Adipocyte (in vitro differentiated cells): ENCODE measurements at regions not wholly inside any gene's neighbourhood (a gene's known extent, or its start where the extent isn't known, plus 50 kb on each side); places are given as distances from the start of the nearest gene placed in this dataset.

Experiments used
- DNase-seq: peaks from one replicate; pipeline ENCODE4 v3.0.0-alpha.2; 2015; ENCODE audit warnings: low read depth
- H3K27me3 ChIP-seq: replicated peaks from 2 replicates; pipeline ENCODE4 v1.7.0; 2013; ENCODE audit warnings: mild to moderate bottlenecking, low read length, moderate library complexity; ENCODE audit not compliant: control insufficient read depth, insufficient read depth
- H3K36me3 ChIP-seq: 2 replicates; pipeline ENCODE4 v1.7.0; 2013; ENCODE audit warnings: low read length, mild to moderate bottlenecking, moderate library complexity; ENCODE audit not compliant: control insufficient read depth, insufficient read depth, severe bottlenecking
- H3K4me1 ChIP-seq: 2 replicates; pipeline ENCODE4 v1.7.0; 2013; ENCODE audit warnings: mild to moderate bottlenecking, low read length, moderate library complexity; ENCODE audit not compliant: control insufficient read depth, insufficient read depth
- H3K4me3 ChIP-seq: 2 replicates; pipeline ENCODE4 v1.7.0; 2013; ENCODE audit warnings: mild to moderate bottlenecking, low read length, moderate library complexity
- H3K9ac ChIP-seq: 2 replicates; pipeline ENCODE4 v1.7.0; 2013; ENCODE audit warnings: mild to moderate bottlenecking, low read length, moderate library complexity
- H3K9me3 ChIP-seq: 2 replicates; pipeline ENCODE4 v1.7.0; 2013; ENCODE audit warnings: mild to moderate bottlenecking, low read length, moderate library complexity; ENCODE audit not compliant: control insufficient read depth

DNA sequence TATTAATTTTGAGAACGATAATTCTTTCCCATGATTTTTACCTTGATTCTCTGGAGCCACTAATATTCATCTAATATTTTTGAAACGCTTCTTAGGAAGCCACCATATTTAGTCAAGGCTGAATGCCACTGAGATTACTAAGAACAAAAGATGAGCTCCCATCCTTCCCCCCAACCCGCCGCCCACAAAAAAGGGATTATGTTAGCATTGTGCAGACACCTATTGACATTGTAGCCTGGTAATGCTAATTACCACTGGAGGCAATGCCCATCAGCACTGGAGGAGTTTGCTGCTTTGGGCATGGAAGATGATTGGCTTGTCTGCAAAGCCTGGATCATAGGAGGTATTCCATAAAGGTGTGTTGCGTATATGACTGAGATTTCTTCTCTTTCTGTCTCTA is 739.1 kb upstream of the WWC1 start:
- Histone ChIP-seq H3K9me3 (no peaks in the 10 kb centered on the region), H3K27me3 (no peaks in the 10 kb centered on the region), H3K4me1 (peaks cover 4% of the 10 kb centered on the region), H3K36me3 (no peaks in the 10 kb centered on the region), H3K9ac (no peak overlapping the region), H3K4me3 (no peak overlapping the region)
- DNase-seq: no peak

DNA sequence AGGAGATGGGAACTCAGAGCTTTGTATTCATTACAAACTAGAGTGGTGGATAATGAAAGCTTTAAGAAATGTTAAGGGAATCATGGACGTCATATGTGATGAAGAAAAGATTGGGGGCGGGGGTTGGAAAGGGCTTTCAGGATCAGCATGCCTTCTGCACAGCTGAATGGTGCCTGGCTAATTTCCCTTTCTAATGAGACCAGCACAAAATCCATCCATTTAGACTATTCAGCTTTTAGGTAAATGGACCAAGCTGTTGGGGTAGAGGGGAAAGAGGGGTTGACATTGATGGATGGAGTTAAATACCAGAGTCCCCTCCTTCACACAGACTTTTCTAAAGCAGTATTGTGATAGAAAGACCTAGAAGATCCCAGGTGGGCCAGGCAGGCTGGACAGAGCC is 737.9 kb upstream of the WWC1 start:
- peaks cover 4% of the 10 kb centered on the region for H3K4me1 ChIP-seq
- H3K27me3 ChIP-seq: no peaks in the 10 kb centered on the region
- H3K4me3 ChIP-seq: no peak overlapping the region
- no peaks in the 10 kb centered on the region for H3K36me3 ChIP-seq
- no peak overlapping the region for H3K9ac ChIP-seq
- DNase-seq: no peak
- no peaks in the 10 kb centered on the region for H3K9me3 ChIP-seq

DNA sequence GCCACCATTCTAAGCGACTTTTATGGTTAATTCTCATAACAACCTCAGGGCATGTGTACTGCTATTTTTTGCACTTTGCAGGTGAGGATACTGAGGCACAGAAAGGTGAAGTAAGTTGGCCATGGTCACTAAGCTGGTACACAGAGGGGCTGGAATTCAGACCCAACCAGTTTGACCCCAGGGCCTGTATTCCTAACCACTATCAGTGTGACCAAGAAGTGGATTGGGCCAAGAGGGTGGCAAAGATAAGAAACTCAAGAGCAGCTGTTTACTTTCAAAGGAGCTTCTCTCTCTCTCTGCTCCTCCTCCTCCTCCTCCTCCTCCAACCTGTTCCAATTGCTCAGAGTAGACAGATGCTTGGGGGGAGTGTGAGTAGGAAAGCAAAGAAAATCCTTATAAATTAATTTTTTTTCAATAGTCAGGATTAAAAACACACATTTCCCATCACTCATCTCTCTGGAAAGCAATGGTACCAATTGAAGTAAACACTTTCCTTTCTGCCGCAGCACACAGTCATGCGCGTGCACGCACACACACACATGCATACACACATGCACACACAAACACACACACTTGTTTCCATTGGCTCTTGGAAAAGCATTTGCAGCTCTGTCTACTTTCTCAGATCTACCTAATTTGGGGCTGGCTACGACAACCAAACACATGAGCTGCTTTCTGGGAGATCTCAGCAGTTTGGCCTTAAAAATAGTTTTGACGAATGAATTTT is 736.7 kb upstream of the WWC1 start:
- no peaks in the 10 kb centered on the region for H3K9me3 ChIP-seq

DNA sequence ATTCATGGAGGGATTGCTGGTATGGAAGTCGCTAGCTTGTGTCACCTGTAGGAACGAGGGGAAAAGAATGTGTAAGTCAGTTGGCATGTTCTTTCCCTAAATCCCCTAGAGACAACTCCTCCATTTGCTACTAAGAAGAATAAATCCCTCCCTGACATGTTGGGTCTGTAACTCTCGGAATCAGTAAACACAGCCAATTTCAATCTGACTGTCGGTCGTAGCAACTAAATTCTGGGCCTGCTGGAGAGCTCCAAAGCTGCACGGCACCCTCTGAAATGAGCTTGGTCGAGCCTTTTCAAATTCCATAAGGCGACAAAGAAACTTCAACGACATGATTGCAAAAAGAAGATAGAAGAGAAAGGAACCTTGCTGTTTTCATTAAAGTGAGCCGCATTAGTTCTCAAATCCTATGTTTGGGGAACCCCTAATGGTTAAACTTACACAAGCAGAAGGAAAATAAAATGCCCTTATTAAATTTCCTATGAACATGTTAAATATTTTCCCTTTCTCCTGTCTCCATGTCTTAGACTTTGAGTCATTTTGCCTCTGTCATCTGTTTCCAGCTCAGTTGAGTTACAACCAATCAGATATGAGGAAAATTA is 735.8 kb upstream of the WWC1 start:
- no peak for DNase-seq
- no peak overlapping the region for H3K4me3 ChIP-seq
- no peaks in the 10 kb centered on the region for H3K36me3 ChIP-seq
- H3K4me1 ChIP-seq: no peaks in the 10 kb centered on the region
- H3K9me3 ChIP-seq: no peaks in the 10 kb centered on the region
- no peaks in the 10 kb centered on the region for H3K27me3 ChIP-seq
- H3K9ac ChIP-seq: no peak overlapping the region

More for the DNA sequence above, 736.7 kb upstream of the WWC1 start:
- no peak overlapping the region for H3K4me3 ChIP-seq
- H3K27me3 ChIP-seq: no peaks in the 10 kb centered on the region
- no peaks in the 10 kb centered on the region for H3K36me3 ChIP-seq
- no peak for DNase-seq
- no peak overlapping the region for H3K9ac ChIP-seq
- peaks cover 4% of the 10 kb centered on the region for H3K4me1 ChIP-seq

DNA sequence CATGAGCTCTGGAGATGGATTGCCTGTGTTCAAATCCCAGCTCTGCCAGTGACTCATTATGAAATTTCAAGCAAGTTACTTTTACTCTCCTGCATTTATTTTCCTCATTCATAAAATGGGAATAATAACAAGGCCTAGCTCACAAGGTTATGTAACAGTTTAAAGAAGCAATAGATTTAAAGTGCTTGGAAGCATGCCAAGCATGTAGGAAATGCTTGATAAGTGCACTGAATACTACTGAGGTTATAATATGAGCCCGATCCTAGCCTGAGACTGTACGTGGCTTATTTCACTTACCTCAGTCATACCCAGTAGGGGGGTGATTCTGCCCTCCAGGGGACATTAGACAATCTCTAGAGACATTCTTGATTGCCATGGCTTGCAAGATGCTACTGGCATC is 734.1 kb upstream of the WWC1 start:
- Histone ChIP-seq H3K36me3 (no peaks in the 10 kb centered on the region), H3K27me3 (no peaks in the 10 kb centered on the region), H3K9ac (no peak overlapping the region), H3K4me1 (no peaks in the 10 kb centered on the region), H3K4me3 (no peak overlapping the region), H3K9me3 (no peaks in the 10 kb centered on the region)
- DNase-seq: no peak

DNA sequence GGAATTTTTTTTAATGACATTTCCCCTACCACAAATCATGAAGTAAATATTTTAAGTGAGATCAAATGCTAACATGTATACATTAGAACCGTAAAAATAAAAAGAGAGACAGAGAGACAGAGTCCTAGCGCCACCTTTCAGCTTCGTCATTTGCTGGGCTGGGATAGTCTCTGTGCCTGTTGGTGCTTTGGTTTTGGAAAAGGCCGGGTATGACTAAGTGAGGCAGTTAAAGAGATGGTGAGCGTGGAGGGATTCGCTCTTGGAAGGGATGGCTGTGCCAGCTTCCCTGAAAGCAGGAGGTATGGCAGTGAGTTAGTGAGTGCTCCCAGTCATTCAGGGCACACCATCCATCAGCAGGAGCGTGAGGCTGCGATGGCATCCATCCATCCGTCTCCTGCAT is 729.6 kb upstream of the WWC1 start:
- no peaks in the 10 kb centered on the region for H3K27me3 ChIP-seq
- H3K9ac ChIP-seq: no peak overlapping the region
- no peak for DNase-seq
- H3K9me3 ChIP-seq: no peaks in the 10 kb centered on the region
- no peaks in the 10 kb centered on the region for H3K36me3 ChIP-seq
- no peak overlapping the region for H3K4me3 ChIP-seq
- no peaks in the 10 kb centered on the region for H3K4me1 ChIP-seq

DNA sequence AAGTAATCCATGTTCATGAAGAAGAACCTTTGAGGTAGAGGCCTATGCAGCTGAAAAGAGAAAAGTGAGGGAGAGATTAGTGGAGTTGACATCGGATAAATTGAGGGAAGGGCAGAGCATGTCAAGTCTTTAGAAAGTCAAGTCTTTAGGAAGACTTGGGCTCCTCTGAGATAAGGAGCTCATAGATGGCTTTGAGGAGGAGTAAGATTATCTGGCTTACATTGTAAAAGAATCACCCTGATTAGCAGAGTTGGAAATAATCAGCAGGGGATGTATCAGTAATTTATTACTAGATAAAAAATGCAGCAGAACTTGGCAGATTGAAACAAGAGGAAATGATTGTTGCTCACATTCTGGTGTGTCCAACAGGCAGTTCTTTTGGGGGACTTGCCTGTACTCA is 727.2 kb upstream of the WWC1 start:
- H3K9me3 ChIP-seq: no peaks in the 10 kb centered on the region
- no peaks in the 10 kb centered on the region for H3K27me3 ChIP-seq
- DNase-seq: no peak
- no peaks in the 10 kb centered on the region for H3K4me1 ChIP-seq
- H3K9ac ChIP-seq: no peak overlapping the region
- no peak overlapping the region for H3K4me3 ChIP-seq
- H3K36me3 ChIP-seq: no peaks in the 10 kb centered on the region

DNA sequence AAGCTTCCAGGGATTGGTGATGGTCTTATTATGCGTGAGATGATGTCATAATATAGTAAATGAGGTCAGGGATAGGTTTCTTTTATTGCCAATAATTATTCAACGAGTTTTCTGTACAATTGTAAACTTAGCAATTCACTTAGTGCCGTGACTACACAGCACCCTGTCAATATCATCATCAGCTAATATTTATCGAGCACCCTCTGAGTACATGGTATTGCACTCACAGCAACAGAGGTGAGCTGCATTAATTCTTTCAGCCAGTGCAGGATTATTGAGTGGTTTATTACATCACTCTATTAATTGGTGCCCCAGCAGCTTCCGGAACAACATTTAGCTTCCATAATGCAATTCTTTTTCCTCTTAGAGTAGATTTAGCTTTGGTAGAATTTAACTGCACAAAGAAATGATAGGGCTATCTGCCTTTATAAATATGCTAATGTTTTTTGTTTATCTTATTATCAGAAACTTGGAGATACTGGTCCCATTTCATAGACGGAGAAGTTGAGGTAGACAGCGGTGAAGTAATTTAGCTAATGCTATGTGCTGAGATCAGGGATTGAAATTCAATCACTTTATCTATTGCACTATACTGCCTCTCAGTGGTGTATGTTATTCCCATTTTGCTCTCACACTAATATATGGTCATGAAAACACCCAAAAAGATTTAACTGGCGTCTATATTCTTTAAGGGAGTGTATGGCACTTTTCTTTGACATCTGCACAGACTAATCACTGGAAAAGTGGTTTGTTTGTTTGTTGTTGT is 726.1 kb upstream of the WWC1 start:
- Histone ChIP-seq H3K36me3 (no peaks in the 10 kb centered on the region), H3K4me1 (peaks cover 1% of the 10 kb centered on the region)
- DNase-seq: peak; percentile 44

DNA sequence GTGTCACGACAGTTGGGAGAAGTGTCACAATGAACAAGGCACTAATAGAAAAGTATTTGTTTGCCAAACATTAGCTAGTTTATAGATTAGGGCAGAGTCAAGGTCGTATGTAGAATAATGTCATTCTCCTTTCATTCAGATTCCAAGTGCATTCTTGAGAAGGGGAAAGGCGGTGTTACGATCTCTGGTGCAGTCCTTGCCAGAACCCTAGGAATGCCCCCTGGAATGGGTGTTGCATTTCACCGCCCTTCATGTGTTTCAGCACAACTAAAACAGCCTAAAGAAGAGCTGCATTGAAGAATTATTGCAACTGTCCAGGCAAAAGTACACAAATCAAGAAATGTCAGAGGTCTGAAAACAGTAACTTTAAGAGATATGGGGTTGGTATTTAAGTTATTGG is 721.0 kb upstream of the WWC1 start:
- peaks cover 29% of the 10 kb centered on the region for H3K4me1 ChIP-seq
- H3K27me3 ChIP-seq: peaks cover 23% of the 10 kb centered on the region
- H3K36me3 ChIP-seq: no peaks in the 10 kb centered on the region
- H3K9me3 ChIP-seq: no peaks in the 10 kb centered on the region
- H3K4me3 ChIP-seq: no peak overlapping the region
- no peak overlapping the region for H3K9ac ChIP-seq
- DNase-seq: no peak

More for the DNA sequence above, 726.1 kb upstream of the WWC1 start:
- H3K9me3 ChIP-seq: no peaks in the 10 kb centered on the region
- H3K9ac ChIP-seq: no peak overlapping the region
- H3K27me3 ChIP-seq: no peaks in the 10 kb centered on the region
- no peak overlapping the region for H3K4me3 ChIP-seq

DNA sequence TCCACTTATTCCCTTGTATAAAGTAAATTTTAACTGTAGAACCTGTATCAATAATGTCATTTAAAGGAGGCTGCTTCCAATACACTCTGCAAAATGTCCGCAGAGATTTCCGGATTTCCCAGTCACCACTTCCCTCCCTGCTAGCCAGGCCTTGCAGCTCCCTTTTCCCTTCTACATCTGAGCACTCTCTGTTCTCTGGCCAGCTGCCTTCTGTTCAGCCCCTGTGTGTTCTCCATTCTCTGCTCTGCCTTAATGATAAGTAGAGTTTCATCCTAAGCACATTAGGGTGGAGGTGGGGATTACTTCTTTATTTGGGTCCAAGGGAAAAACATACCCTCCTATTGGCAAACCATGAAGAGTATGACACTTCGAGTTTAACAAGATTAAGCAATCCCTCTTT is 719.6 kb upstream of the WWC1 start:
- Histone ChIP-seq H3K9me3 (no peaks in the 10 kb centered on the region), H3K36me3 (no peaks in the 10 kb centered on the region), H3K27me3 (peaks cover 29% of the 10 kb centered on the region), H3K9ac (no peak overlapping the region), H3K4me3 (no peak overlapping the region), H3K4me1 (peaks cover 29% of the 10 kb centered on the region)
- no peak for DNase-seq

DNA sequence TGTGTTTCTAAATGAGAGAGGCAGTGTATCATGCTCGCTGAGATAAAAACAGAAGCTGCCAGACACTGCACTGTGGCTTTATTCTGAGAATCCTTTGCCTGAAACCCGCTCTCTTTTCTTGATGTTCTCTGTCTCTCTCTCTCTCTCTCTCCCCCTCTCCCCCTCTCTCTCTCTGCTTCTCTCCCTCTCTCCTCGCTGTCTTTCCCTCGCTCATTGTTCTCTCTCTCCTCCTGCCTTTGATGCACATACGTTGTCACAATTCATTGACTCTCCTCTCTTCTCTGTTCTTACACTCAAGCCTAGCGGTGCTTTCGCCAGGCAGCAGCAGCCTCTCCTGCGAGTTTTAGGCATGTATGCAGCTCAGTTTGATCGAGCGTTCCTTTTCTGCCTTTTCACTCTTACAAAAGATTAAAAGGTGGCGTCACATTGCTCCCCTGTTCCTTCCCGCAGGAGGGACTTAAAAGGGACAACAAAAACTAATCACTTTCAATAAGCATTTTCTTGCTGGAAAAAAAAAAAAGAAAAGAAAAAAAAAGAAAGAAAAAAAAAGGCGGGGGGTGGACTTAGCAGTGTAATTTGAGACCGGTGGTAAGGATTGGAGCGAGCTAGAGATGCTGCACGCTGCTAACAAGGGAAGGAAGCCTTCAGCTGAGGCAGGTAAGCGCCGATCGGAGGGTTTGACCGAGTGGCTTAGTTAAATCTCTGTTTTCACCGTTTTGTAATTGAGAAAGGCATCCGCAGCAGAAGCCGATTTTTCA is 717.9 kb upstream of the WWC1 start:
- Histone ChIP-seq H3K9me3 (no peaks in the 10 kb centered on the region), H3K36me3 (no peaks in the 10 kb centered on the region), H3K4me3 (peak overlapping the region; percentile 74), H3K9ac (peak overlapping the region; percentile 55), H3K27me3 (peaks cover 39% of the 10 kb centered on the region), H3K4me1 (peaks cover 29% of the 10 kb centered on the region)
- peak; percentile 55 for DNase-seq
